ENCODE measurements at regions not wholly inside any gene's neighbourhood (a gene's known extent, or its start where the extent isn't known, plus 50 kb on each side); places are given as distances from the start of the nearest gene placed in this dataset.

GRCh38 chr7:46811529-46811928 lies 770.4 kb downstream of the TNS3 start:
- Histone ChIP-seq H3K36me3 (ENCODE audit: control insufficient read depth in 5 of 5, insufficient read depth in 5 of 5, low read length in 5 of 5) (no peaks in the 10 kb centered on the region), H3K27me3 (ENCODE audit: control insufficient read depth in 5 of 5, insufficient read depth in 4 of 5, low read length in 5 of 5) (peaks cover 0 to 7% (median 0%) of the 10 kb centered on the region in 5 donors), H3K9me3 (ENCODE audit: control insufficient read depth in 5 of 5, low read length in 5 of 5) (peaks cover 0 to 5% (median 3%) of the 10 kb centered on the region in 5 donors), H3K27ac (ENCODE audit: low read depth, low read length) (no peak overlapping the region), H3K9ac (ENCODE audit: low read length in 5 of 5) (no peak overlapping the region), H3K4me3 (ENCODE audit: low read depth in 1 of 5, low read length in 5 of 5) (peak overlapping the region in 1 of 5 donors; percentile 9), H3K4me1 (ENCODE audit: control insufficient read depth in 5 of 5, insufficient read depth in 5 of 5, low read length in 5 of 5) (peaks cover 0 to 16% (median 0%) of the 10 kb centered on the region in 5 donors)

- peaks cover 0 to 17% (median 0%) of the 10 kb centered on the region in 5 donors for H3K4me1 ChIP-seq (ENCODE audit: control insufficient read depth in 5 of 5, insufficient read depth in 5 of 5, low read length in 5 of 5)
- no peaks in the 10 kb centered on the region for H3K36me3 ChIP-seq (ENCODE audit: control insufficient read depth in 5 of 5, insufficient read depth in 5 of 5, low read length in 5 of 5)
- H3K9ac ChIP-seq (ENCODE audit: low read length in 5 of 5) = no peak overlapping the region
- no peak overlapping the region for H3K4me3 ChIP-seq (ENCODE audit: low read depth in 1 of 5, low read length in 5 of 5)
- peaks cover 0 to 7% (median 0%) of the 10 kb centered on the region in 5 donors for H3K27me3 ChIP-seq (ENCODE audit: control insufficient read depth in 5 of 5, insufficient read depth in 4 of 5, low read length in 5 of 5)
- H3K9me3 ChIP-seq (ENCODE audit: control insufficient read depth in 5 of 5, low read length in 5 of 5) = peaks cover 0 to 5% (median 0%) of the 10 kb centered on the region in 5 donors
- H3K27ac ChIP-seq (ENCODE audit: low read depth, low read length) = no peak overlapping the region
Observed at GRCh38 chr7:46810986-46811385, 770.9 kb downstream of the TNS3 start.

GRCh38 chr7:46809886-46810285 lies 772.0 kb downstream of the TNS3 start:
- no peak overlapping the region for H3K9ac ChIP-seq (ENCODE audit: low read length in 5 of 5)
- peaks cover 0 to 5% (median 0%) of the 10 kb centered on the region in 5 donors for H3K9me3 ChIP-seq (ENCODE audit: control insufficient read depth in 5 of 5, low read length in 5 of 5)
- no peaks in the 10 kb centered on the region for H3K36me3 ChIP-seq (ENCODE audit: control insufficient read depth in 5 of 5, insufficient read depth in 5 of 5, low read length in 5 of 5)
- no peak overlapping the region for H3K27ac ChIP-seq (ENCODE audit: low read depth, low read length)
- no peak overlapping the region for H3K4me3 ChIP-seq (ENCODE audit: low read depth in 1 of 5, low read length in 5 of 5)
- H3K27me3 ChIP-seq (ENCODE audit: control insufficient read depth in 5 of 5, insufficient read depth in 4 of 5, low read length in 5 of 5) = peaks cover 0 to 7% (median 0%) of the 10 kb centered on the region in 5 donors
- peaks cover 0 to 17% (median 0%) of the 10 kb centered on the region in 5 donors for H3K4me1 ChIP-seq (ENCODE audit: control insufficient read depth in 5 of 5, insufficient read depth in 5 of 5, low read length in 5 of 5)

DNA sequence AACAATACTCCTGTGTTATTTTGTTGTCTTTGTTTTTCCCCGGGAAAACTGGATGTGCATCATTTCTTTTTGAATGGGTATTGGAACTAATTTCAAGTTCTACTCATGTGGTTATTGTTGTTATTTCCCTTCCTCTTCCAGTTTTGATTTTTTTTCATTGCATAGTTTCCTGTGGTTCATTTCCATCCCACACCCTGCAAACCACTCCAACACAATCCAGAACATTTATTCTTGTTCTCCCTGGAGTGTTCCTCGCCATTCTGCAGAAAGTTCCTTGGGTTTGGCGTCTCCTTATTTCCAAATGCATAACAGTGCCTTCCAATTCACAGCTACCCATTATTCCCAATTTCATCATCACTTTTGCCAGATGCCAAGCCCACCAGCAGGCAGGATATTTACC lies 775.1 kb downstream of the TNS3 start:
- no peak overlapping the region for H3K27ac ChIP-seq (ENCODE audit: low read depth, low read length)
- peaks cover 0 to 23% (median 2%) of the 10 kb centered on the region in 5 donors for H3K4me1 ChIP-seq (ENCODE audit: control insufficient read depth in 5 of 5, insufficient read depth in 5 of 5, low read length in 5 of 5)
- no peaks in the 10 kb centered on the region for H3K36me3 ChIP-seq (ENCODE audit: control insufficient read depth in 5 of 5, insufficient read depth in 5 of 5, low read length in 5 of 5)
- H3K9me3 ChIP-seq (ENCODE audit: control insufficient read depth in 5 of 5, low read length in 5 of 5) = peaks cover 0 to 5% (median 0%) of the 10 kb centered on the region in 5 donors
- peaks cover 0 to 6% (median 0%) of the 10 kb centered on the region in 5 donors for H3K27me3 ChIP-seq (ENCODE audit: control insufficient read depth in 5 of 5, insufficient read depth in 4 of 5, low read length in 5 of 5)
- H3K4me3 ChIP-seq (ENCODE audit: low read depth in 1 of 5, low read length in 5 of 5) = no peak overlapping the region
- H3K9ac ChIP-seq (ENCODE audit: low read length in 5 of 5) = no peak overlapping the region

DNA sequence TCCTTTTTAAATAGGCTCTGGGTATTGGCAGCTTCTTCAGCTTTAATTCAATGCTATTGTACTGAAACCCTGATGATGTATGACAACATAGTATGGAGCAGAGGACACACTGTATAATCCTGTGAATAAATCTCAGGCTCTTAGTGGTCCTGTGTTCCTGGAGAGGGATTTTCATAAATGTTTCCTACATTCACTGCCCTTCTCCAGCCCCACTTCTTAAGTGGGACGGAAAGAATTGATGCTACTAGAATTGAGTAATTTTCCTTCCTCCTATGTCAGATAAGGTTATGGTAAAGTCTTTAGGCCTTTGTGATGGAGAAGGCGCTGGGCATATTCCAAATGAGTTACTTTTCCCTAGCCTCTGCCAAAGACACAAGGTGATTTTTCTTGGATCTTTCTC lies 779.4 kb downstream of the TNS3 start:
- no peaks in the 10 kb centered on the region for H3K27me3 ChIP-seq (ENCODE audit: control insufficient read depth in 5 of 5, insufficient read depth in 4 of 5, low read length in 5 of 5)
- no peak overlapping the region for H3K9ac ChIP-seq (ENCODE audit: low read length in 5 of 5)
- H3K4me3 ChIP-seq (ENCODE audit: low read depth in 1 of 5, low read length in 5 of 5) = no peak overlapping the region
- H3K4me1 ChIP-seq (ENCODE audit: control insufficient read depth in 5 of 5, insufficient read depth in 5 of 5, low read length in 5 of 5) = peaks cover 0 to 17% (median 0%) of the 10 kb centered on the region in 5 donors
- no peak overlapping the region for H3K27ac ChIP-seq (ENCODE audit: low read depth, low read length)
- peaks cover 0 to 4% (median 0%) of the 10 kb centered on the region in 5 donors for H3K9me3 ChIP-seq (ENCODE audit: control insufficient read depth in 5 of 5, low read length in 5 of 5)
- H3K36me3 ChIP-seq (ENCODE audit: control insufficient read depth in 5 of 5, insufficient read depth in 5 of 5, low read length in 5 of 5) = no peaks in the 10 kb centered on the region

GRCh38 chr7:46791188-46791587 lies 790.7 kb downstream of the TNS3 start:
- Histone ChIP-seq H3K9me3 (ENCODE audit: control insufficient read depth in 5 of 5, low read length in 5 of 5) (peaks cover 0 to 3% (median 0%) of the 10 kb centered on the region in 5 donors), H3K36me3 (ENCODE audit: control insufficient read depth in 5 of 5, insufficient read depth in 5 of 5, low read length in 5 of 5) (no peaks in the 10 kb centered on the region), H3K27ac (ENCODE audit: low read depth, low read length) (no peak overlapping the region), H3K9ac (ENCODE audit: low read length in 5 of 5) (no peak overlapping the region), H3K4me3 (ENCODE audit: low read depth in 1 of 5, low read length in 5 of 5) (no peak overlapping the region), H3K27me3 (ENCODE audit: control insufficient read depth in 5 of 5, insufficient read depth in 4 of 5, low read length in 5 of 5) (no peaks in the 10 kb centered on the region), H3K4me1 (ENCODE audit: control insufficient read depth in 5 of 5, insufficient read depth in 5 of 5, low read length in 5 of 5) (no peaks in the 10 kb centered on the region)

DNA sequence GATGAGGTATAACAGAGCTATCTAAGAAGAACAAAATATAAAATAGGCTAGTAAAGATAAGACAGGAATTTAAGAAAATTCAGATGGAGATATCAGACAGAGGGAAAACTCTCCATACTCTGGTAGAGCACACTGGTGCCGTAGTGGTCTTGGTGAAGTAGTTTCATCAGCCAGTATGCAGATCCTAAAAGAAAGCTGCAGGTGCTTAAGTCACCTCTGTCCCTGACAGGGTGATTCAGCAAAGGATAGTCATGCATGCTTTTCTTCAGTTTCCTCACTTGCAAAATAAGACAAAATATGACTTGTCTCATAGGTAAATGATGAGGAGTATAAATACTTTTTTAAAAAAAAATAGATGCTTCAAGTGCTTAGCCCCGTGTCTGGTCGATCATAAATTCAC lies 794.9 kb downstream of the TNS3 start:
- Histone ChIP-seq H3K27ac (ENCODE audit: low read depth, low read length) (no peak overlapping the region), H3K9me3 (ENCODE audit: control insufficient read depth in 5 of 5, low read length in 5 of 5) (peaks cover 0 to 3% (median 0%) of the 10 kb centered on the region in 5 donors), H3K36me3 (ENCODE audit: control insufficient read depth in 5 of 5, insufficient read depth in 5 of 5, low read length in 5 of 5) (no peaks in the 10 kb centered on the region), H3K4me3 (ENCODE audit: low read depth in 1 of 5, low read length in 5 of 5) (no peak overlapping the region), H3K9ac (ENCODE audit: low read length in 5 of 5) (no peak overlapping the region), H3K4me1 (ENCODE audit: control insufficient read depth in 5 of 5, insufficient read depth in 5 of 5, low read length in 5 of 5) (no peaks in the 10 kb centered on the region), H3K27me3 (ENCODE audit: control insufficient read depth in 5 of 5, insufficient read depth in 4 of 5, low read length in 5 of 5) (no peaks in the 10 kb centered on the region)

GRCh38 chr7:46786221-46786954 lies 795.5 kb downstream of the TNS3 start:
- Histone ChIP-seq H3K27me3 (ENCODE audit: control insufficient read depth in 5 of 5, insufficient read depth in 4 of 5, low read length in 5 of 5) (no peaks in the 10 kb centered on the region), H3K9ac (ENCODE audit: low read length in 5 of 5) (no peak overlapping the region), H3K4me3 (ENCODE audit: low read depth in 1 of 5, low read length in 5 of 5) (no peak overlapping the region), H3K4me1 (ENCODE audit: control insufficient read depth in 5 of 5, insufficient read depth in 5 of 5, low read length in 5 of 5) (no peaks in the 10 kb centered on the region), H3K36me3 (ENCODE audit: control insufficient read depth in 5 of 5, insufficient read depth in 5 of 5, low read length in 5 of 5) (no peaks in the 10 kb centered on the region), H3K27ac (ENCODE audit: low read depth, low read length) (no peak overlapping the region), H3K9me3 (ENCODE audit: control insufficient read depth in 5 of 5, low read length in 5 of 5) (peaks cover 0 to 3% (median 0%) of the 10 kb centered on the region in 5 donors)

GRCh38 chr7:46784732-46785131 lies 797.2 kb downstream of the TNS3 start:
- Histone ChIP-seq H3K27me3 (ENCODE audit: control insufficient read depth in 5 of 5, insufficient read depth in 4 of 5, low read length in 5 of 5) (no peaks in the 10 kb centered on the region), H3K4me1 (ENCODE audit: control insufficient read depth in 5 of 5, insufficient read depth in 5 of 5, low read length in 5 of 5) (no peaks in the 10 kb centered on the region), H3K27ac (ENCODE audit: low read depth, low read length) (no peak overlapping the region), H3K9ac (ENCODE audit: low read length in 5 of 5) (no peak overlapping the region), H3K4me3 (ENCODE audit: low read depth in 1 of 5, low read length in 5 of 5) (no peak overlapping the region), H3K9me3 (ENCODE audit: control insufficient read depth in 5 of 5, low read length in 5 of 5) (no peaks in the 10 kb centered on the region), H3K36me3 (ENCODE audit: control insufficient read depth in 5 of 5, insufficient read depth in 5 of 5, low read length in 5 of 5) (no peaks in the 10 kb centered on the region)

GRCh38 chr7:46781901-46782439 lies 799.9 kb downstream of the TNS3 start:
- no peak overlapping the region for H3K4me3 ChIP-seq (ENCODE audit: low read depth in 1 of 5, low read length in 5 of 5)
- H3K27ac ChIP-seq (ENCODE audit: low read depth, low read length) = no peak overlapping the region
- H3K9me3 ChIP-seq (ENCODE audit: control insufficient read depth in 5 of 5, low read length in 5 of 5) = no peaks in the 10 kb centered on the region
- H3K9ac ChIP-seq (ENCODE audit: low read length in 5 of 5) = no peak overlapping the region
- H3K36me3 ChIP-seq (ENCODE audit: control insufficient read depth in 5 of 5, insufficient read depth in 5 of 5, low read length in 5 of 5) = no peaks in the 10 kb centered on the region
- no peaks in the 10 kb centered on the region for H3K4me1 ChIP-seq (ENCODE audit: control insufficient read depth in 5 of 5, insufficient read depth in 5 of 5, low read length in 5 of 5)
- H3K27me3 ChIP-seq (ENCODE audit: control insufficient read depth in 5 of 5, insufficient read depth in 4 of 5, low read length in 5 of 5) = no peaks in the 10 kb centered on the region
